ENCODE measurements at regions not wholly inside any gene's neighbourhood (a gene's known extent, or its start where the extent isn't known, plus 50 kb on each side); places are given as distances from the start of the nearest gene placed in this dataset.

DNA sequence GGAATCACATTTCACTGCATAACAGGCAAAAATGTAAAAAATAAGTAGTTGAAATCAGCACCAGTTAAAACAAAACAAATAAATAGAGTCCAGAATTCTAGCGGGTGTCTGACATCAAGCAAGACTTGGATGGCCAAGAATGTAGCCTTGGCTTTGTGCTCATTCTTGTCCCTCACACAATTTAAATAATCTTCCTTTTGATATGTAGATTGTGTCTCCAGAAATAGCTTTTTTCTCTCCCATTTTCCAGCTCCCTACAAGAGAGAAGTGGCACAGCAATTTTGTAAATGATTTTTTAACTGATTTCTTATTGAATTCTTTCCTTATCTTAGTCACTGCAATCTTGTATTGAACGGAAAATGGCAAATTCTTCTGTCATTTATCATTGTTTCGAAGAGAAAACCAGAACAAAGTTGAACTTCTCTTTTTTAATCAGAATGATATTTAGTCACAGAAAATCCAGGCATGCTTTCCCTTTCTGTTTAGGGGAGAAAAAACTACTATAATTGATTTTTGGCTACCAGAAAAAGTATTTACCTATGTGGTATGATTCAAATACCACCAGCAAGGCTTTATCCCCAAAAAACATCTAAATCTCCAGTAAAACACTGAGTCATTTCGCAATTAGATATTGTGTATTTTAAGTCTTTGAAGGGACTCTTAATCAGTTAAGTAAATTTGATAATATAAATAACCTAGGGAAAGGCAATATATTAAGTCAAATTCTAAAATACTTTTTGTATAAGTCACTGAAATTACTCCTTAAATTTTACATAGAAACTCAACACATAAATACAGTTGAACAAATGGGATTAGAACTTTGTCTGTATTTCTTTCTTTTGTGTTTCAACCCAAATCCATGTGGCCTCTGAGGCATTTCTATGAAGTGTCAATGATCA is 481.7 kb downstream of the GBE1 start:
- DNase-seq (ENCODE audit: low spot score), result no peak

DNA sequence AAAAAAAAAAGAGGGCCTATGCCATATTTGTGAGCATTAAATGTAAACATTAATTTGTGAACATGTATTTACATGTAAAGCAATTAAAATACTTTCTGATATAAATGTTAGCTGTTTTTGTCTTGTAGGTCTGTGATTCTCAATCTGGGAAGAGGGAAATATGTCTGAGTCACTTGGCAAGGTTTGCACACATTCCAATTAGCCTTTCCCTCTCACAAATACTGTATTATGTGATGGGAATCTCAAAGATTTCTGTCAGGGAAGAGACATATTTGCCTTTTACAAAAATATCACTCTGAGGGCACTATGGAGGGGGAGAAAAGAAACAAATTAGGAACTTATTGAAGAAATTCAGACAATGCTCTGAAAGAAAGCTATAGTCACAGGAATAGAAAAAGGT is 483.6 kb downstream of the GBE1 start:
- no peak for DNase-seq (ENCODE audit: low spot score)

DNA sequence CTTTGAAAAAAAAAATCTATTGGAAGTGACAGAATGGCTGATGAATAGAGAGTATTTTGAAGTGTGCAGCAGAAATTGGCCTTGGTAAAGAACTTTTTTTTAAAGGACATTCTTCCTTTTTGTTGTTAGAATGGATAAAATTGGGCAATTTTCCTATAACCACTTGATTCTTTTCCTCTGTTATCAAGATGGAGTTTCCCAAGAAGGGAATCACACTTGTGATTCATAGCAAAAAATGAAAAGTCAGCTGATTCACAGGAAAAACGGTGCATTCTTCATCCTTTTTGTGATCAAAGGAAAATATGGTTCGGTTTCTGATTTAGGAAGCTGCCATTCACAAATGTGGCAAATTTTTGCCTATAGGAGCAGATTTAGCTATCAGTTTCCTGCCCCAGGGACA is 486.8 kb downstream of the GBE1 start:
- no peak for DNase-seq (ENCODE audit: low spot score)

DNA sequence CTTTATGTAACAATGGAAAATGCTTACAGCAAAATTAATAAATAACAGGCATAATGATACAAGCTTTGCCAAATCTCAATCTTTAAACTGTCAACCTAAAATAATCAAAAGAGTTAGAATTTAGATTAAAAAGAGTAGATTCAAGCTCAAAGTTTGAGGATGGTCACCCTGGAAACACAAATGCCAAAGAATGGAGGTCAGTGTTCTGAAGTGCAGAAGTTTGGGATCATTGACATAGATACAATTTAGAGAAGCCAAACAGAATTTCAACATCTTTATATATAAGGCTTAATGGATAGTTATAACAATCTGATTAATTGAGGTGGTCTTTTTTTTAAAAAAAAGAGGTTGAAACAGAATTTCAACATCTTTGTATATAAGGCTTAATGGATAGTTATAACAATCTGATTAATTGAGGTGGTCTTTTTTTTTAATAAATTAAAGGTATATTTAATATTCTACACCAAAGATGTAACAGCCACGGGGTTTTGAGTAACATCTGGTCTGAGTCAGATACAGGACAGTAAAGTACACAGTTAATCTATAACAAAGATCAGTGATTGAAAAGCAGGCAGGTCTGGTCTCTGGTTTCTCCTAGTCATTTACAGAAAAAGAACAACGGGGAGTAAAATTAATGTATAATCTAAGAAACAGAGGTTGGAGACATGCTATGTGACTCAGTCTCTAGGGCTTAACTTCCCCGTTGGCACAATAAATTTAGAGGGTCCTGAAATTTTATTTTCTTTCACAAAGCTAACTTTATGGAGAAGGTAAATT is 490.7 kb downstream of the GBE1 start:
- DNase-seq (ENCODE audit: low spot score), result no peak

DNA sequence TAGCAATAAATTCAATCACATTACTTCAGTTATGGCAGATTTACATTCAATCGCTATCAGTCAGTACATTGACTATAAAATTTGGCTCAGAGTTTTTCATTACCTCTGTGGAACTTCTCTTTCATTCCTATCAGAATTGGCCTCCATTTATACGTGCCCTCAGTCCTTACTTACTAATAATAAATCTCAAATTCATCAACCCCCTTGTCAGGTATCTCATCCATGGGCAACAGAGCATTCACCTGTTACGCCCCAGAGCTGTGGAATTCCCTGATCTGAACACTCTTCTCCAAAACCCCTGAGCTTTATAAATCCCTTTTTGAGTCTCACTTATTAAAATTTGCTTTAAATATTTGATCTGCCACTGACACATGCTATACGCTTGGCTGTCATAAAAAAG is 492.9 kb downstream of the GBE1 start:
- no peak for DNase-seq (ENCODE audit: low spot score)

DNA sequence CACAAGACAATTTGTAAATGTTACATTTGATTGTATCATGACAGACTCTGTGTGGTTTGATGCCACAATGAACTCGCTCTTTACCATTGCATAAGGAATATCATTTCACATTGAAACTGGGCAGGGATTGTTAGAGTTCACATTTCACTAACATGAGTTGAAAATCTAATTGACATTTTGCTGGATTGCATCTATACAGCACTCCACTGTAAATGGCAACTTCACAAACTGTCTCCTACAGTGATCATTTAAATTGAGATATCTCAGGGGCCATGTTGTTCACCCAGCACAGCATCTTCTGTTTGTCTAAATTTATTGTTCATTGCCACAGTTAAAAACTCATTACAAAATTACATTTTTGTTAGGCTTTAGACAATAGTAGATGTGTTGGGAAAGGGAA is 499.4 kb downstream of the GBE1 start:
- no peak for DNase-seq (ENCODE audit: low spot score)

DNA sequence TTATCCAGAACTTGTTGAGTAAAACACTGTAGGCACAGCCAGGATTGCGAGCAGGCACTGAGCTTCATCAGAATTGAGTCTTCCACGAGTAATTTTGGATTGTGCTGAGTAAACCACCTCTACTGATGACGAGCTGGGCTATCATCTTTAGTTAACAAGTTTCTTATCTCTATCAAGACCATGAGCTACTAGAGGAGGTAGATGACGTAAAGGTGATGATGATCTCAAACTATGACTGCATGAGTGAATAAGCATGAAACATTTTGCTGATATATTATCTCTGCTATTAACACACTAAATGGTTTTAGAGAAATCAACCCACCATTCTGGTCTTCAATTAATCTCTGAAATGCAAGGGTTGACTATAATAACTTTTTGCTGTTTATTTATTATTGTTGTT is 506.0 kb downstream of the GBE1 start:
- DNase-seq (ENCODE audit: low spot score), result no peak

DNA sequence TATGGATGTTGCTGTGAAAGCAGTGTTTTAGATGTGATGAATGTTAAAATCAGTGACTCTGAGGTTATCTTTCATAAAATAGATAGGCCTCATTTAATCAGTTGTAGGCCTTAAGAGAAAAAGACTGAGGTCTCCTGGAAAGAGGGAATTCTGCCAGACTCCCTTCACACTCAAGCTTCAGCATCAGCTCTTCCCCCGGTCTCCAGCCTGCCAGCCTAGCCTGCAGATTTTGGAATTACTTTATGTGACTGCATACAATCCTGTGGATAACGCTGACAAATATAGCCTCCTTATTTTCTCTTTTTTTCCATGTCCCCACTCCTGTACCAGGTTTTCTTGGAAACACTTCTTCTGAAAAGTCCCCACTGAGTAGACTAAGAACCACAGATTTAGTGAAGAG is 510.3 kb downstream of the GBE1 start:
- DNase-seq (ENCODE audit: low spot score), result no peak

DNA sequence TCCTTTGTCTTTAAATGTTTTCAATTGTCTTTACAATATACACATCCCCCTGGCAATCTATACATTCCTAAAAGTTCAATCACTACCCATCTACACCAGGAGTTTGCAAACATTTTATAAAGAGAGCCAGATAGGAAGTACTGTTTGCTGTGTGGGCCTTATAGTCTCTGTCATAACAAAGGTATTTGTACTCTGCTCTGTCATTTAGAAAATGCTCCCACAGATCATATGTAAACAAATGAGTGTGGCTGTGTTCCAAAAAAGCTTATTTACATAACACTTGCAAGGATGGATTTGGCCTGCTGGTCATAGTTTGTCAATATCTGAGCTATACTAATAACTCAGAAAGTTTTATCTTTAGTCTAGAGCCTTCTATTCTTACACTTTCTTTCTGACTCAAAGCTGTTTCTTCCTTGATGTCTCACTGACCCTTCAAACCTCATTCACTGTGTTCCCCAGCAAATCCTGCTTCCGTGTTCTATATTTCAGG is 511.9 kb downstream of the GBE1 start:
- DNase-seq (ENCODE audit: low spot score), result no peak

DNA sequence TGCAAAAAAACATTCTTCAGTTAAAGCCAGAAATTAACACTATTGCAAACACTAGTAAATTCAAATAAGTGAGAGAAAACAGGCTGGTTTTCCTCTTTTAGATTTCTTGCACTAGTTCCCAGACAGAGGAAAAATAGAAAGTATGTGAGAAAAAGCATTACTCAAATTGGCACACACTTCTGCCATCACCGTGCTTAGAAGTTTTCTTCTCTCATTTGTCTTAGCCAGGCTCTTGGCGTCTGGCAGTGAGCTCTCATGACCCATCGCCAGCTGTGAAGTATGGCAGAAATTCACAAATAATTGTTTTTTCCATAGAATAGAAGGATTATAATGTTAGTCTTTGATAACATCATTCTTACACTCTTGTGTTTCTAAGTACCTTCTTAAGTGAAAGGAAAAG is 515.9 kb downstream of the GBE1 start:
- no peak for DNase-seq (ENCODE audit: low spot score)

DNA sequence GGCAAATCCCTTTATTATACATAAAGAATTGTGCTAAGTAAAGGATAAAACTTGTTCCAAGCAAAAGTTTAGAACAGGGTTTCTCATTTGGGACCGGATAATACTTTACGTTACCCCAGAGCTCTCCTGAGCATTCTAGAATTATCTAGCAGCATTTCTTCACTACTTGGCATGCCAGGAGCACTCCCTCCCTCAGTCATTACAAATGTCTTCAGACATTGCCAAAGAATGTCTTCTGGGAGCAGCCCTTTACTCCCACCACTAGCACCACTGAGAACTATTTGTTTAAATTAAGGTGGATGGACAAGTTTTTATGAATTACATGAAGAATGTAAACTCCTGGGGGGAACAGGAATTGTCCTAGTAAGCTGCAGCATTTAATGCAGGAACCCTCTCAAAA is 516.4 kb downstream of the GBE1 start:
- no peak for DNase-seq (ENCODE audit: low spot score)

DNA sequence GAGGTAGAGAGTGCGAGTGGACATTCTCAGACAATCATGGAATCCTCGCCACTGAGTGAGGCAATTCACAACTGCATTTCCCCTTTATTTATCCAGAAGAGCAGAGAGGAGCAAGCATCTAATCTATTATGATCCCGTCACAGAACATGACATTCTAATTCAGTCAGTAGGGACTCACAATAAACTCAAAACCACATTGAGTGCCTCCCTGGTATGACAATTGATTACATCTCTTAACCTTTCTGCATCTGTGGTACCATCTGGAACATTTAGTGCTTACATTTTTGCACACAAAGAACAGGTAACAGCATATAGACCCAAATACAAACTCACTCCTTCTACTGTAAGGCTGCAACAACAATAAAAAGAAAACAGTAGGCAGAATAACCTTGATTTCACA is 517.2 kb downstream of the GBE1 start:
- no peak for DNase-seq (ENCODE audit: low spot score)

DNA sequence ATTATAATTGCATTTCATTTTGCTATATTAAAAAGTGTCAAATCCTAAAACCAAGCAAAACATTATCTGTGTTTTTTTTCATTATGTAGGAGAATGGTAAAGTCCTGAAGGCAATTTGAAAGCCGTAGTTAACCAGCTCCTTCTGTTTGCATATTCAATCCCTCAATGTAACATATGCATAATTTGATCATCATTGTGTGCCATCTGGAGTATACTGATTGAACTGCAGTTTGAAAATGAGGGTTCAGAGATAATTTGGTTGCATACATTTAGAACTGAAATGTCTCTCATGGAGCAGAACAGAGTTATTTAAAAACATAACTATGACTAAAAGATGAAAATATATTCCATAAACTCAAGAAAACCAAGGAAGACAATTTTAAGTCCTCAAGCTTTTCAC is 518.6 kb downstream of the GBE1 start:
- DNase-seq (ENCODE audit: low spot score), result peak; percentile 43

DNA sequence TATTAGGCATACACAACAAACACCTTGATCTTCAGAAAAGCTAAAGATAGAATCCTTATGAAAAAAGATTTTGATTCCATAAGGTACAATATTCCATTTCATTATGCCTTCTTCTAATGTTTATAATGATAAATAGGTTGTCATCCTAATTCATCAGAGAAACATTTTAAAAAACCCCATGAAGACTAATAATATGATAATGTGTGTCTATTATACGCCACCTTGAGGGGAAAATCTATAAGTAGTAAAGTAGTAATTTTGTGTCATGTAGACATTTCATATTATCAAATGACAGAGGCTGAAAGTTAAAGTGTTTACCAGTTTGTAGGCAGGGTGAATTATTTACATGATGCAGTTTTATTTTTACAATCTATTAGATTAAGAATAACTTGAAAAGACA is 524.3 kb downstream of the GBE1 start:
- no peak for DNase-seq (ENCODE audit: low spot score)

DNA sequence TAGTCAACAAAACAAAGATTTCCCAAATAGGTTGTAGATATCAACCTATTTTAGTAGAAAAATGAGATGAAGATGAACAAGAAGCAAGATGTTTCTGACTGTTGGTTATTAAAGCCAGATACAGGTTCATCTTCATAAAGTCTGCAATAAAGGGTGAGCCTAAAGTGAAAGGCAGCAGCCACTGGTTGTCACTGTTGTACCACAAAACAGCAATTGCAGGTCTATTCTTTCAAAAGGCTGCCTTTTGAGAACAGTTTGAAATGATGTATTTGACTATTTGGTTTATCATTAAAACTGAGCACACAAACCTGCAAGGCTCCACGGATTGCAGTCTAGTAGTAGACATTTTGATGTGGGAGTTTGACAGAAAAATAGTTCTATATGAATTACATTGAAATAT is 543.4 kb downstream of the GBE1 start:
- peak; percentile 2 for DNase-seq (ENCODE audit: low spot score)

DNA sequence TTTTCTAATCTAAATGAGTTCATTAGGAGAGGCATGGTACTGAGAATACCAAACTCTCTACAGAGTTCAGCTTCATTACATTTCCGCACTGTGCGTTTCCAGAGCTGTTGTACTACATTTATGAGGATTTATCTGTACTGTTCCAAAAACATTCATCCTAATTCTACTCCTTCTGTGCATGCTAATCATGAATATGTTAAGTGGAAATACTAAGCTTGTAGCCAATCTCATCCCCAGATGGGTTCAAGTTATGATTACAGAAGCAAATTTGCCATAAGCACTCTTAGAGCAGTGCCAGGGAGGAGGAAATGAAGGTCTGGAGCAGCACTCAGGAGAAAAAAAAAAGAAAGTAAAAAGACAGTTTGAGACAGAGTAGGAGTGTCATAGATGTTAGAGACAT is 544.3 kb downstream of the GBE1 start:
- DNase-seq (ENCODE audit: low spot score), result no peak

DNA sequence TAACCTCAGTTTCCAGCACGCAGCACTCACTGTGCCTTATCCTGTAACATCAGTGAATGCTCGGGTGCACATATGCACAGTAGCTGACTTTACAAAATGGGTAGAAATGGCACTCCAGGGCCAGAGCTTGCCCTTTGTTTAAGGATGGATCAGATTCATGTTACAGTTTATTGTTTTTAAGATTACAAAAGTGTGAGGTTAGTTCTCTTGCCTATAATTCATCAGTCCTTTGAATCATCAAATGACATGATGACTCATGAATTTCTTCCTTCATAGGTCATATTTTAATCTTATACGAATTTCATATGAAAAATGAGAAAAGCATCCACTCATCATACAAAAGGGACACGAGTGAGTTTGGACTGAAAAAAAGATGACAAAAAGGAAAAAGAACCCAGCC is 545.3 kb downstream of the GBE1 start:
- DNase-seq (ENCODE audit: low spot score), result no peak

DNA sequence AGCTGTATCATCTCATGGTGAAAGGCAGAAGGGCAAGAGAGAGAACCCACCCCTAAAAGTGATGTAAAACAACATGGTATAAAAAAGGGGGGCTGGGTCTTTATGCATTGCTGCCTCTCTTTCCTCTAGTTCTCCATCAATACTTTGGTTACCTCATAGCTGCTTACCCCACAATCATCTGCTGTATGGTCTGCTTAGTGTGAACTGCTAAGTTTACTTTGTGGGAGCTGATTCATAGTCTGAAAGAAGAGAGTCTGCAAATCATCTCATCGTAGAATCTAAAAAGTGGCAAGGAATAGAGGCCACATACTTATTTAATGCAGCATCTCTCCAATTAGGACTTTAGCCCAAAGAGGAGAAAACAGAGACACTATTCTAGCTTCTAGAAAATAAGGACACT is 546.8 kb downstream of the GBE1 start:
- no peak for DNase-seq (ENCODE audit: low spot score)

DNA sequence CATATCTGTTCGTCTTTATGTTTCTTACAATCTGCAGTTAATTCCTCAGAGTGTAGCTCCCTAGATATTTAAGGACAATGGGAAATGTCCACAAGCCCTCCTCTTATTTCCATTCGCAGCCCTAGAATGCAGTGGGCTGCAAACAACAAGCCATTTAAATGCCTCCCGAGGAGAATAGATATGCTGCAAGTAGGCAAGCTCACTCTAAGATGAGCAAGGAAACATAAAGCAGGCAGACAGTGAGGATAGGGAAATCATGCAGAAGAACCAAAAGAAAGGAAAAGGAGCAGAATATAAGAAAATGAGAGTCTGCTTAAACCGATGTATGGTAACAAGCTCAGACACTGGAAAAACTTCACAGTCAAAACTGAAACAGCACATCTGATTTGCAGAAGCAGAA is 561.9 kb downstream of the GBE1 start:
- no peak for DNase-seq (ENCODE audit: low spot score)

DNA sequence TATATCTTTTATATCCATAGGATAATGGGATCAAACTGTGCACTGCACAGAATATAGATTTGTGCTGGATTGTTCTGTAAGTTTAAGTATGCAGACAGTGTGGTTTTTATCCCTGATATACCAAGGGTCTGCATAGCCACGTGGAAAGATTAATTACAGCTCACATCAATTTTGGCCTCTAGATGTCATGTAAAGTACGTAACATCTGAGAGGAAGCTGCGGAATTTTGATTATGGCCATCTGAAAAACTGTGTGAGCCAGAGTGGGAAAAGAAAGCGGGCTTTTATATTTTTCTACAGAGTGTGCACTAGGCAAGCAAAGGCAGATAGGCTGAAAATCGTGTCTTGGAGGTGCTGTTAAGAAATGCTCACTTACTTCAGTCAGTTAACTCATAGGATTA is 562.7 kb downstream of the GBE1 start:
- DNase-seq (ENCODE audit: low spot score), result no peak

DNA sequence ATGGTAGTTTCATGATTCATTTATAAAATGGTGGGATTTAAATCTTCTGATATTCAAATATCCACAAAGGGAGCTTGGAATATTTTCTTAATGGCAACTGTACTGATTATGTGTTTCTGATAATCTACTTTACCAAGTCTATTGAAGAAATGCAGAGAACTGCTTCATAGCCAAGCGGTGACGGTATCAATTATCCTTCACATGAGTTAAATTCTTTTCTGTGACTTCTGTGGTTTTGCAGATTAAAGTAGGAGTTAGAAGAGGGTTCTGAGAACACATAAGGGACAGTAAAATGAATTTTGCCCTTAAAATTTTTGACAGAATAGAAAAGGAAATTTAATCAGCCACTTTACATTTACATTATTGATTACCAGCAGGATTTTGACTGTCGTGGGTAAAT is 563.2 kb downstream of the GBE1 start:
- DNase-seq (ENCODE audit: low spot score), result no peak

DNA sequence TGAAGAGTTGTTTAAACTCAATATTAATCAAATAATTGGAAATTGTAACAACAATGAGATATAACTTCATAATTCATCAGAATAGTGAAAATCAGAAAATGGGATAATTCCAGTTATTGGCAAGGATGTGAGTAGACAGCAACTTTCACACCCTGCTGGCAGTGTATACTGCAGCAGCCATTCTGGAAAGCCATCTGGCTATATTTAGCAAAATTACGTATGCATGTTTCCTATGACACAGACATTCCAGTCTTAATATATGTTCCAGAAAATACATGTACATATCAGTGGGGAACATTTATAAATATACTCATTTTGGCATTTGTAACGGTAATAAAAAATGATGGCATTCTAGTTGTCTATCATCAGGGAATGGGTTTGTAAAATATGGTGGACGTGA is 564.1 kb downstream of the GBE1 start:
- DNase-seq (ENCODE audit: low spot score), result no peak

DNA sequence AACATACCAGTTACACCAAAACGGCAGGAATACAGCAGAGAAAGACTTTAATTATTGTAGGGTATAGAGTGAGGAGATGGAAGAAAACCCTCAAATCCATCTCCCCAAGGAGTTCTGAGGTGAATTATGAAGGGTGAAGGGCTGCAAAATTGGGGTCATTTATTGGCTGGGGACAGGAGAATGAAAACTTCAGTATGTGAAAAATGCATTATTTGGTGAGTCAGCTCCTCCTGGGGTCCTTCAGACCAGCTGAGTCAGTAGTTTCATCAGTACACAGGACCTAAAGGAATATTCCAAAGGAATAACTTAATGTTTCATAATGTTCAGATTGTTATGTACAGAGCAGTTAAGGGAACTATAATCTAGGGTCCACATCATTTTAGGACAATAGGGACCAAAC is 566.0 kb downstream of the GBE1 start:
- no peak for DNase-seq (ENCODE audit: low spot score)

All from NAMALWA (cell line).